ENCODE measurements at regions not wholly inside any gene's neighbourhood (a gene's known extent, or its start where the extent isn't known, plus 50 kb on each side); places are given as distances from the start of the nearest gene placed in this dataset.

- no peaks in the 10 kb centered on the region for H3K27me3 Mint-ChIP-seq
- H3K4me1 Mint-ChIP-seq, result no peaks in the 10 kb centered on the region
- no peak overlapping the region for H3K27ac Mint-ChIP-seq (ENCODE audit: low read depth)
- ATAC-seq (replicated peaks; ENCODE audit: extremely low read depth, poor library complexity, severe bottlenecking), result no peak
- H3K36me3 Mint-ChIP-seq (ENCODE audit: insufficient read depth), result no peaks in the 10 kb centered on the region
- no peak for DNase-seq (ENCODE audit: low spot score in 2 of 2)
- no peak overlapping the region for H3K4me3 Mint-ChIP-seq
- no peaks in the 10 kb centered on the region for H3K9me3 Mint-ChIP-seq
Measured at GRCh38 chr15:98226578-98226977, 266.1 kb downstream of the ARRDC4 start.

DNA sequence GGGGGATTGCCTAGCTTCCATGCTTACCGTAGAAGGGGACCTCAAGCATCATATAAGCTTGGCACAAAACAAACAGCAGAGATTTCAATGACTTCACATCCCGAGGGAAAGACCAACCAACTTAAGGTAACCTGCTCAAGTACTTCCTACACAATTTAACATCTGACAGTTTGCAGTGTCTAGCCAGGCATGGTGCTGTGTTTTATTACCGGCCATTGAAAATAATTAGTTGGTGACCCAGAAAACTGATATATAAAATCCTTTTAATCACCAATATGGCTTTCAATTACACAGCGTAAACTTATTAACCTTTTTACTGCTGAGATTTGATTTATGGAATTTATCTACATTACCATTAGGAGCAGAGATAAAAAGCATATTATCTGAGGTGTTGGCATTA lies 268.3 kb downstream of the ARRDC4 start:
- Mint-ChIP-seq H3K9me3 (peaks cover 4% of the 10 kb centered on the region), H3K27me3 (no peaks in the 10 kb centered on the region)
- ATAC-seq (replicated peaks; ENCODE audit: extremely low read depth, poor library complexity, severe bottlenecking), result no peak

DNA sequence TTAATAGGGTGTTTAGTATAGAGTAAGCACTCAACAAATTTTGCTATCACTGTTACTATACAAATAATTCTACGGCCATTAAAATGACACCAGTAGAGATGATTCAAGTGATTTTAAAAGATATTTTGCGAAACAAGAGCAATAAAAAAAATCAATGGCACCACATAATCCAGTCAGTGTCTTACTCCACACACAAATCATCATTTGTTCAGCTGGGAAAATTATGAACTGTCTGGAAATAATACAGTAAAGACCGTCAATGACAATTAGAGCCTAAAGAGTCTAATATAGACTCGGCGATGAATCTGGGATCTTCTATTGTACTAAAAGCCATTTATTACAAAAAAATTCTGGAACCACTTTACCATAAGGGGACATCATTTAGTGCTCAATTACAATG lies 270.5 kb downstream of the ARRDC4 start:
- Mint-ChIP-seq H3K27me3 (no peaks in the 10 kb centered on the region), H3K36me3 (ENCODE audit: insufficient read depth) (no peaks in the 10 kb centered on the region), H3K4me1 (no peaks in the 10 kb centered on the region), H3K27ac (ENCODE audit: low read depth) (no peak overlapping the region), H3K9me3 (peaks cover 5% of the 10 kb centered on the region), H3K4me3 (no peak overlapping the region)
- no peak for DNase-seq (ENCODE audit: low spot score in 2 of 2)
- no peak for ATAC-seq (replicated peaks; ENCODE audit: extremely low read depth, poor library complexity, severe bottlenecking)

More for the DNA sequence above, 268.3 kb downstream of the ARRDC4 start:
- H3K27ac Mint-ChIP-seq (ENCODE audit: low read depth), result no peak overlapping the region
- H3K4me1 Mint-ChIP-seq, result no peaks in the 10 kb centered on the region
- DNase-seq (ENCODE audit: low spot score in 2 of 2), result no peak
- no peak overlapping the region for H3K4me3 Mint-ChIP-seq
- H3K36me3 Mint-ChIP-seq (ENCODE audit: insufficient read depth), result no peaks in the 10 kb centered on the region

DNA sequence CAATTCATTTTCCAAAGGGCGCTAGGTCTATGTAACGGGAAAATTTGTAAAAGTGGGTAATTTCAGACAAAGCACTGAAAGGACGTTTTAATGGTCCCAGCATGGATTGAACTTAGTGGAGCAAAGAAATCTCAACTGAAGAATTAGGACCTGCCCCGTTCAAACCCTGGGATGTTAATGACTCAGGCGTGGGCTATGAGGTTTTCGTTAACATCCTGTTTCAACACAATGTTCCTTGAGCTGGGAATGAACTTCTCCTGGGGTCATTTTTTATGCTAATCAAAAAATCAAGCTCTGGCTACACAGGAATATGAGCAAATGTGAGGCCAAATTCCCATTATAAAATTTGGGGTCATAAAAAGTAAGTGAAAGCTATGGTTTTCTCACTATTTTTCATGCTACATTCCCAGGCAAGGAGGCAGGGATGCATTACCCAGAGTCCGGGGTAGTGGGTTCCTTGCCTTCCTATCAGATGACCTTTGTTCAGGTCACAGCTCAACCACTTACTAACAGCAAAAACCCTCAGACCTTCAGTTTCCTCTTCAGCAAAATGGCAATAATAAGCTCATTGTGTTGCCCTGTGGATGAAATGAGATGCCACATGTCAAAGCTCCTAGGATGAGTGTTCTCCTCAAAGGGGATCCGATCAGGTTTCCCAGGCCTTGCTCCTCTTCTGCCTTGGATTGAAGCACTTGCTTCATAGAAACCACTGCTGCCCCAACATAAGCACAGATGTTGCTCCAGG lies 271.4 kb downstream of the ARRDC4 start:
- H3K4me3 Mint-ChIP-seq, result no peak overlapping the region
- no peaks in the 10 kb centered on the region for H3K27me3 Mint-ChIP-seq
- no peak for DNase-seq (ENCODE audit: low spot score in 2 of 2)
- ATAC-seq (replicated peaks; ENCODE audit: extremely low read depth, poor library complexity, severe bottlenecking), result no peak
- no peaks in the 10 kb centered on the region for H3K4me1 Mint-ChIP-seq
- no peak overlapping the region for H3K27ac Mint-ChIP-seq (ENCODE audit: low read depth)
- H3K36me3 Mint-ChIP-seq (ENCODE audit: insufficient read depth), result no peaks in the 10 kb centered on the region
- peaks cover 6% of the 10 kb centered on the region for H3K9me3 Mint-ChIP-seq

DNA sequence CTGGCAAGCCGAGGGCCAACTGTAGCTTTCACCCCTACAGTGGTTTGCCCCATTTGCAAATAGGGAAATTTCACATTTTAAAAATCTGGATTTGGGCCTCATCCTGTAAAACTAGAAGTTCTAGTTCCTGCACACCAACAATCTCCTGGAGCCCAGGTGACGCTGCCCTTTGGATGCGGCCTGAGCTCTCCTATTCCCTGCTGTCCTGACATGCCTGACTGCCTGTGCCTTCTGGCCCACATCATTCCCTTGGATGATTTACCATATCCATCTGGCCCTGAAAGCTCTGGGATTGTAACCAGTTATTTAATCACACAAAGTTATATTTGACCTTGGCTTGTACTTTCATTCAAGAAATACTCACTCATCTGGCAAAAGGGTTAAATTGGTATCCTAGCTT lies 272.3 kb downstream of the ARRDC4 start:
- Mint-ChIP-seq H3K36me3 (ENCODE audit: insufficient read depth) (no peaks in the 10 kb centered on the region), H3K9me3 (peaks cover 11% of the 10 kb centered on the region), H3K4me3 (no peak overlapping the region), H3K27me3 (no peaks in the 10 kb centered on the region), H3K4me1 (no peaks in the 10 kb centered on the region), H3K27ac (ENCODE audit: low read depth) (no peak overlapping the region)
- no peak for DNase-seq (ENCODE audit: low spot score in 2 of 2)
- ATAC-seq (replicated peaks; ENCODE audit: extremely low read depth, poor library complexity, severe bottlenecking), result no peak

GRCh38 chr15:98233873-98234272 lies 273.4 kb downstream of the ARRDC4 start:
- Mint-ChIP-seq H3K27me3 (no peaks in the 10 kb centered on the region), H3K27ac (ENCODE audit: low read depth) (no peak overlapping the region), H3K36me3 (ENCODE audit: insufficient read depth) (no peaks in the 10 kb centered on the region), H3K4me3 (no peak overlapping the region), H3K4me1 (no peaks in the 10 kb centered on the region), H3K9me3 (peaks cover 11% of the 10 kb centered on the region)
- ATAC-seq (replicated peaks; ENCODE audit: extremely low read depth, poor library complexity, severe bottlenecking), result no peak
- no peak for DNase-seq (ENCODE audit: low spot score in 2 of 2)

DNA sequence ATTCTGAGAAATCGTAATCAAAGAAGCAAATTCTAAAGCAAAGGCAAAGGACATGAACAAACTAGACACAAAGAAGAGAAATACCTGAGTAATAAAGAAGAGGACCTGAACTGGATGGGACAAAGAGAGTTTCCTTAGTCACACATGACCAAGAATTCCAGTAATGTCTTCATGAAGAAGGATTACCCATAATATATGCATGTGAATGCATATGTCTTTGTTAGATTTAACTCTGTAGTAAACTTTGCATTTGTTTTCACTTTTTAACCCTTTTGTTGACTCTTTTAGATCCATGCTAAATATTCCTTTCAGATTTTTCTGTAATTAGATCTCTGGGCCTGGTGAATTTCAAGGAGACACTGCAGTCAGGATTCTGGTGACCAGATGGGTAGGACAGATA lies 279.8 kb downstream of the ARRDC4 start:
- H3K27ac Mint-ChIP-seq (ENCODE audit: low read depth), result no peak overlapping the region
- no peak overlapping the region for H3K4me3 Mint-ChIP-seq
- H3K9me3 Mint-ChIP-seq, result peaks cover 5% of the 10 kb centered on the region
- no peaks in the 10 kb centered on the region for H3K4me1 Mint-ChIP-seq
- DNase-seq (ENCODE audit: low spot score in 2 of 2) (no peak), ATAC-seq (replicated peaks; ENCODE audit: extremely low read depth, poor library complexity, severe bottlenecking) (no peak)
- H3K27me3 Mint-ChIP-seq, result no peaks in the 10 kb centered on the region
- H3K36me3 Mint-ChIP-seq (ENCODE audit: insufficient read depth), result no peaks in the 10 kb centered on the region

GRCh38 chr15:98241032-98241554 lies 280.6 kb downstream of the ARRDC4 start:
- DNase-seq (ENCODE audit: low spot score in 2 of 2) (no peak), ATAC-seq (replicated peaks; ENCODE audit: extremely low read depth, poor library complexity, severe bottlenecking) (no peak)
- Mint-ChIP-seq H3K4me1 (no peaks in the 10 kb centered on the region), H3K9me3 (peaks cover 5% of the 10 kb centered on the region), H3K27ac (ENCODE audit: low read depth) (no peak overlapping the region), H3K27me3 (no peaks in the 10 kb centered on the region), H3K36me3 (ENCODE audit: insufficient read depth) (no peaks in the 10 kb centered on the region), H3K4me3 (no peak overlapping the region)

GRCh38 chr15:98257290-98257689 lies 296.8 kb downstream of the ARRDC4 start:
- Mint-ChIP-seq H3K27me3 (no peaks in the 10 kb centered on the region), H3K36me3 (ENCODE audit: insufficient read depth) (no peaks in the 10 kb centered on the region)

DNA sequence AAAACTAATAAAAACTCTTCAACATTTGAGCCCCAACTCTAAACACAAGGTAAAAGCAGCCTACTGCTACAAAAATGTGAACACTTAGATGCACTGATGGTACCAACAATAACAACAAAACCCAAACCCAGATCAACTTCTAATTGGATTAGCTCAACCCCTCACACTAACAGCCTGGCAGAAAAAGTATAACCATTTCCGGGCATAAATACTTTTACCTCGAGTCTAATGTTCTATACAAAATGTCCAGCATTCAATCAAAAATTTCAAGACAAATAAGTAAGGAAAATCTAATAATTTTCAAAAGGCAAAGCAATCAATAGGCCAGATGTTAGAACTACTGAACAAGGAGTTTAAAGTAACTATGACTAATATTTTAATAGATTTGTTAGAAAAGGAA lies 303.3 kb downstream of the ARRDC4 start:
- Mint-ChIP-seq H3K27ac (ENCODE audit: low read depth) (no peak overlapping the region), H3K27me3 (no peaks in the 10 kb centered on the region), H3K36me3 (ENCODE audit: insufficient read depth) (no peaks in the 10 kb centered on the region), H3K4me1 (no peaks in the 10 kb centered on the region), H3K4me3 (no peak overlapping the region), H3K9me3 (peaks cover 6% of the 10 kb centered on the region)
- DNase-seq (ENCODE audit: low spot score in 2 of 2), result no peak
- no peak for ATAC-seq (replicated peaks; ENCODE audit: extremely low read depth, poor library complexity, severe bottlenecking)

More at GRCh38 chr15:98257290-98257689, 296.8 kb downstream of the ARRDC4 start:
- no peak overlapping the region for H3K4me3 Mint-ChIP-seq
- peaks cover 20% of the 10 kb centered on the region for H3K9me3 Mint-ChIP-seq
- H3K27ac Mint-ChIP-seq (ENCODE audit: low read depth), result no peak overlapping the region
- H3K4me1 Mint-ChIP-seq, result no peaks in the 10 kb centered on the region
- ATAC-seq (replicated peaks; ENCODE audit: extremely low read depth, poor library complexity, severe bottlenecking) (no peak), DNase-seq (ENCODE audit: low spot score in 2 of 2) (no peak)

GRCh38 chr15:98266295-98266694 lies 305.8 kb downstream of the ARRDC4 start:
- no peaks in the 10 kb centered on the region for H3K4me1 Mint-ChIP-seq
- peaks cover 5% of the 10 kb centered on the region for H3K9me3 Mint-ChIP-seq
- no peaks in the 10 kb centered on the region for H3K27me3 Mint-ChIP-seq
- no peak overlapping the region for H3K27ac Mint-ChIP-seq (ENCODE audit: low read depth)
- no peak overlapping the region for H3K4me3 Mint-ChIP-seq
- ATAC-seq (replicated peaks; ENCODE audit: extremely low read depth, poor library complexity, severe bottlenecking) (no peak), DNase-seq (ENCODE audit: low spot score in 2 of 2) (no peak)
- no peaks in the 10 kb centered on the region for H3K36me3 Mint-ChIP-seq (ENCODE audit: insufficient read depth)

DNA sequence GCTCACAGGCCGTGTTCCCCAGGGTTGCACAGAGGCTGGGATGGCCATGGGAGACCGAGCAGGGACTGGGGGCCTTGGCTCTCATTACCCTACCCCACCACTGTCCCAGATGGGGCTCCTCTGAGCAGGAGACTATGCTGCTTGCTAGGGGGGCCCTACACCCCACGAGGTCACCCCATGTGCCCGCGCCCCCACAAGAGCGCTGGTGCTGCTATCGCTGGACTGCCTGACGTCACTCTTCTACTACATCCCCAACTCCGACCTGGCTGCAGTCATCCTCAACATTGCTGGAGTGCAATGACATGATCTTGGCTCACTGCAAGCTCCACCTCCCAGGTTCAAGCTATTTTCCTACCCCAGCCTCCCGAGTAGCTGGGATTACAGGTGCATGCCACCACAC lies 307.7 kb downstream of the ARRDC4 start:
- no peak for DNase-seq (ENCODE audit: low spot score in 2 of 2)
- Mint-ChIP-seq H3K36me3 (ENCODE audit: insufficient read depth) (no peaks in the 10 kb centered on the region), H3K9me3 (peaks cover 5% of the 10 kb centered on the region), H3K27ac (ENCODE audit: low read depth) (no peak overlapping the region), H3K4me3 (no peak overlapping the region), H3K4me1 (no peaks in the 10 kb centered on the region), H3K27me3 (no peaks in the 10 kb centered on the region)
- no peak for ATAC-seq (replicated peaks; ENCODE audit: extremely low read depth, poor library complexity, severe bottlenecking)

- ATAC-seq (replicated peaks; ENCODE audit: extremely low read depth, poor library complexity, severe bottlenecking), result no peak
- Mint-ChIP-seq H3K27me3 (no peaks in the 10 kb centered on the region), H3K27ac (ENCODE audit: low read depth) (no peak overlapping the region), H3K4me3 (no peak overlapping the region), H3K36me3 (ENCODE audit: insufficient read depth) (no peaks in the 10 kb centered on the region), H3K4me1 (no peaks in the 10 kb centered on the region), H3K9me3 (peaks cover 12% of the 10 kb centered on the region)
- DNase-seq (ENCODE audit: low spot score in 2 of 2), result no peak
Measured at GRCh38 chr15:98272625-98273024, 312.1 kb downstream of the ARRDC4 start.
